HuH-7 (cell line): ENCODE measurements at regions not wholly inside any gene's neighbourhood (a gene's known extent, or its start where the extent isn't known, plus 50 kb on each side); places are given as distances from the start of the nearest gene placed in this dataset.

ENCODE experiments used
- DNase-seq: peaks from one replicate; pipeline ENCODE4 v3.0.0; 2011; ENCODE audit warnings: low spot score

GRCh38 chr3:152100491-152101132, 168.1 kb upstream of the MBNL1 start:
- DNase-seq: no peak

GRCh38 chr3:152102410-152102809, 166.3 kb upstream of the MBNL1 start:
- no peak for DNase-seq

GRCh38 chr3:152103257-152103656, 165.5 kb upstream of the MBNL1 start:
- no peak for DNase-seq

- no peak for DNase-seq
Measured at GRCh38 chr3:152104847-152105415, 163.8 kb upstream of the MBNL1 start.

- DNase-seq: no peak
Measured at GRCh38 chr3:152105446-152105845, 163.3 kb upstream of the MBNL1 start.

GRCh38 chr3:152109038-152109437, 159.7 kb upstream of the MBNL1 start:
- no peak for DNase-seq

- DNase-seq: no peak
Measured at GRCh38 chr3:152113413-152113812, 155.3 kb upstream of the MBNL1 start.

GRCh38 chr3:152113992-152114651, 154.6 kb upstream of the MBNL1 start:
- no peak for DNase-seq

GRCh38 chr3:152120601-152121269, 148.0 kb upstream of the MBNL1 start:
- DNase-seq: no peak

- DNase-seq: no peak
Measured at GRCh38 chr3:152121270-152121636, 147.5 kb upstream of the MBNL1 start.

- DNase-seq: no peak
Measured at GRCh38 chr3:152122851-152123250, 145.9 kb upstream of the MBNL1 start.

GRCh38 chr3:152123457-152123856, 145.3 kb upstream of the MBNL1 start:
- DNase-seq: no peak

- DNase-seq: no peak
Measured at GRCh38 chr3:152126260-152126659, 142.5 kb upstream of the MBNL1 start.

GRCh38 chr3:152127058-152127457, 141.7 kb upstream of the MBNL1 start:
- no peak for DNase-seq

GRCh38 chr3:152128356-152128755, 140.4 kb upstream of the MBNL1 start:
- no peak for DNase-seq

- no peak for DNase-seq
Measured at GRCh38 chr3:152139651-152140050, 129.1 kb upstream of the MBNL1 start.

- DNase-seq: no peak
Measured at GRCh38 chr3:152146461-152146860, 122.3 kb upstream of the MBNL1 start.

- DNase-seq: no peak
Measured at GRCh38 chr3:152147748-152148147, 121.0 kb upstream of the MBNL1 start.

GRCh38 chr3:152148579-152148978, 120.2 kb upstream of the MBNL1 start:
- peak; percentile 4 for DNase-seq

- DNase-seq: no peak
Measured at GRCh38 chr3:152149832-152150231, 118.9 kb upstream of the MBNL1 start.

GRCh38 chr3:152151216-152151876, 117.4 kb upstream of the MBNL1 start:
- DNase-seq: no peak
